Fibroblast of mammary gland (primary cell): ENCODE measurements at regions not wholly inside any gene's neighbourhood (a gene's known extent, or its start where the extent isn't known, plus 50 kb on each side); places are given as distances from the start of the nearest gene placed in this dataset.

Experiments used
- DNase-seq: peaks from one replicate; pipeline ENCODE4 v3.0.0-alpha.2; 2010; ENCODE audit warnings: low read depth
- H3K4me3 ChIP-seq: 2 replicates; pipeline ENCODE4 v1.5.1; 2011; ENCODE audit warnings: low read depth, mild to moderate bottlenecking, low read length, moderate library complexity; ENCODE audit not compliant: control insufficient read depth
- TF ChIP-seq, protein P1 (sequence below): conservative IDR thresholded peaks from 2 replicates; pipeline ENCODE4 v1.5.1; 2011; ENCODE audit warnings: low read depth, low read length, inconsistent platforms; ENCODE audit not compliant: control insufficient read depth, insufficient read depth

DNA sequence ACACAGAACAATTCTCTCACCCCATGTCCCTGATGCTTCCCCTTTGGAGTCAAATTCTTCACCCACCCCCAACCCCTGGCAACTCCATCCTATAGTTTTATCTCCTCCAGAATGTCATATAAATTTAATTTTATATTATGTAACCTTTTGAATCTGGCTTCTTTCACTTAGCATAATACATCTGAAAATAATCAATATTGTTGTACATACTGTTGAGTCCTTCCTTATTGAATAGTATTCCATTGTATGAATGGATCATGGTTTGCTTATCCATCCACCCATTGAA is 98.9 kb upstream of the TSC22D2 start:
- TF ChIP-seq, protein P1, sequence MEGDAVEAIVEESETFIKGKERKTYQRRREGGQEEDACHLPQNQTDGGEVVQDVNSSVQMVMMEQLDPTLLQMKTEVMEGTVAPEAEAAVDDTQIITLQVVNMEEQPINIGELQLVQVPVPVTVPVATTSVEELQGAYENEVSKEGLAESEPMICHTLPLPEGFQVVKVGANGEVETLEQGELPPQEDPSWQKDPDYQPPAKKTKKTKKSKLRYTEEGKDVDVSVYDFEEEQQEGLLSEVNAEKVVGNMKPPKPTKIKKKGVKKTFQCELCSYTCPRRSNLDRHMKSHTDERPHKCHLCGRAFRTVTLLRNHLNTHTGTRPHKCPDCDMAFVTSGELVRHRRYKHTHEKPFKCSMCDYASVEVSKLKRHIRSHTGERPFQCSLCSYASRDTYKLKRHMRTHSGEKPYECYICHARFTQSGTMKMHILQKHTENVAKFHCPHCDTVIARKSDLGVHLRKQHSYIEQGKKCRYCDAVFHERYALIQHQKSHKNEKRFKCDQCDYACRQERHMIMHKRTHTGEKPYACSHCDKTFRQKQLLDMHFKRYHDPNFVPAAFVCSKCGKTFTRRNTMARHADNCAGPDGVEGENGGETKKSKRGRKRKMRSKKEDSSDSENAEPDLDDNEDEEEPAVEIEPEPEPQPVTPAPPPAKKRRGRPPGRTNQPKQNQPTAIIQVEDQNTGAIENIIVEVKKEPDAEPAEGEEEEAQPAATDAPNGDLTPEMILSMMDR, result no peak
- no peak overlapping the region for H3K4me3 ChIP-seq
- DNase-seq, result no peak

DNA sequence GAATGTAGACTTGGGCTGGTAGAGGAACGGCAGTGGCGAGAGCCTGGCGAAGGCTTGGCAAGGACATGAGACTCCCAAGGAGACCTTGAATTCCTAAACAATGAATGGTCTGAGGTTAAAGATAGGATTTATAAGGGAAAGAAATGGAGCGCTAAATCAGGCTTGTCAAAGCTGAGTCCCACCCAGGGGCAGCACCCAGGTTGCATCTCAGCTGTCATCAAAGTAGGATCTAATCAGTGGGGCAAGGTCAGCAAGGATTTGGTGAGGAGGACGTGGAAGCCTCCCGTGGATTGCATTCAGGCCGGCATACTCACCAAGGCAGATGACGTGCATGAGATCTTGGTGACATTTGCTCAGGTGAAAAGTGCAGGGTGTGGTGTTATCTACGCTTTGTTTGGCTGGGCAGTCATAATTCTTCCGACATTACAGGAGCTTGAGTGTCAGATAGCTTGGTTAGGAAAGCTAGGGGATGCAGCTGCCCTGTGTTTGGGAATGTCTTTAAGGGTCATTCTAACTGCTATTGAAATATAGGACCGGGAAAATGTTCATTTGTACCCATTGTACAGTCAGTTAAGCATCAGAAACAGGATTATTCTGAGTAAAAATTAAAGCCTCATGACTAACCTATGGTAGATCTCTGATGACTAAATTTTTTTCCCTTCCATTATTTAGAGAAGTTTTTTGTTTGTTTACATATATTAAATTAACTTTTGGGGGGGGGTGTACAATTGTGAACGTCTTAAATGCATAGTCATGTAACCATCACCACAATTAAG is 99.4 kb upstream of the TSC22D2 start:
- TF ChIP-seq, protein P1, result no peak
- no peak for DNase-seq
- no peak overlapping the region for H3K4me3 ChIP-seq

DNA sequence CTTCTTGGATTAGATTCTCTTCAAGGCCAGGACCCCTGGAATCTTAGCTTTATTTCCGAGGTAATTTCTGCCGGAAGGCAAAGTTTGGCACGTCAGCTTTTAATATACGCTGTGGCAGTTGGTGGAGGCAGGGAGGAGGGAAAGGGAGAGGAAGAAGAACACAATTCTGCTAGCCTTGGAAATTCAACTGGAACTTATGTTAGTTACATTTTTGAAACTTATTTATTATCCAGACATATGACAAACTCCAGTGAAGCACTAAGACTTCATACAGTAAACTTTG is 100.1 kb upstream of the TSC22D2 start:
- TF ChIP-seq, protein P1, result no peak
- no peak overlapping the region for H3K4me3 ChIP-seq
- DNase-seq, result no peak

DNA sequence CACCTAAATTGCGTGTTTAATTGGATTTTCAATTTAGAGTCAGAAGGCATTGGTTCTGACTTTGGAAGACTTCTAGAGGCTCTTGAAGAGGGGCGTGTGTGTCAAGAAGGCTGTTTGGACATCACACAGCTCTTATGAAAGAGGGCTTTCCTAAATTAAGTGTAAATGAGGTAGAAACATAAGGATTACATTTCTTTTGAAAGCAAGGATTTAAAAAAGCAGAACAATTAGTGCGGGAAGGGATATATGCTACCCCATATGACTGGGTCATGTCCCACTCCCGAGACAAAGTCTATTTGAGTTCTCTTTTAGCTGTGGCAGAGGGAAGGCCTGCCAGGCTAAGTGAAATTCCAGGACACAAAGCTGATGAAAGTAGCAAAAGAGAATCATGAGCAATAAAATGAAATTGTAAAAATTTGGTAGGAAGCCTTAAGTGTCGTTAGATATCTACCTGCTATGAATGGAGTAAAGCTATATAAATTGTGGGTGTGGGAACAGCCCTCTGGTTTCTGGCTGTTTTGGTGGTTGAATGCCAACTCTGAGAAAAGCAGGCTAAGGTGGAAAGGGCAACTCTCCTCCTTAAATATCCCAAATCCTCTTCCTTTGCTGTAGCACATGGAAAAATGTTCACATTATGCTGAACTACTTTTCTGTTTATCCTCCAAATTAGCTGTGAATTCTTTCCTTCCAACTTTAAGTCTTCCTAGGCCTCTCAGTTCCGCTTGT is 100.6 kb upstream of the TSC22D2 start:
- TF ChIP-seq, protein P1, result no peak
- no peak overlapping the region for H3K4me3 ChIP-seq
- DNase-seq, result no peak

DNA sequence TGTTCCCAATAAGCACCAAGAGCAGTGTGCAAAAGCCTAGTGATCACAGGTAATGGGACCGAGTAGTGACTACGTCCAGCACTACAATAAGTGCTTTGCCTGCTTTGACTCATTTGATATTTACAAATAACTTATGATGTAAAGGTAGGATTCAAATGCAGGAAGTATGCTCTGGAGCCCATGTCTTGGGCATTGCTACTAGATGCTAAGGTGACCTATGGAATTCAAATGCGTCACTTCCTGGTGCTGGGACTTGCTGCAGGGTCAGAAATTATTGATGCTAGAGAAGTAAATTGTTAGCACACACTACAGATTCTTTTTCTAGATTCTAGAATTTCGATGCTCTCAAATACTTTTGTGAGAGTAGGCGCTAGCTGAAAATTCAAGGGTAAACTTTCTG is 101.2 kb upstream of the TSC22D2 start:
- TF ChIP-seq, protein P1, result no peak
- DNase-seq, result no peak
- H3K4me3 ChIP-seq, result no peak overlapping the region

DNA sequence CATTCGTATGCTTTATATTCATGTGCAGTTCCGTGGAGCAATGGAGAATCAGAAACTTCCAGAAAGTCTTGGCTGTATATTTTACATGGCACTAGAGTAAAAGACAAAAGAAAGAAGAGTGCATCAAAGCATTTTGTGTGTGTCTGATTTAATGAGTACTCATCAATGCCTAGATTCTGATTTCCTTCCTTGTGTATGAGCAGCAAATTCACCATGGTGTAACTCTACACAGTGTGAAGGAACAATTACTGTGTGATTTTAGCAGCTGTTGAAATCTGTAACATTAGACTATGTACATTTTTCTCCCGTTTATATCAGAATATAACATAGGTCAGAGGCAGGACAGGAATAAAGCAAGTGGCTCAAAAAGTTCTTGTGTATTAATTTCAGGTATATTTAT is 102.0 kb upstream of the TSC22D2 start:
- H3K4me3 ChIP-seq, result no peak overlapping the region
- TF ChIP-seq, protein P1, result no peak
- DNase-seq, result no peak
